CD4-positive, alpha-beta T cell (primary cell): ENCODE measurements at regions not wholly inside any gene's neighbourhood (a gene's known extent, or its start where the extent isn't known, plus 50 kb on each side); places are given as distances from the start of the nearest gene placed in this dataset.

Experiments used
- ATAC-seq: fragments of 200-7000 bp; cut with Tn5 transposase; one replicate; pipeline ENCODE4 v1.10.0; 2022; ENCODE audit warnings: mild to moderate bottlenecking; ENCODE audit not compliant: poor library complexity
- CTCF ChIA-PET: fragments of 350-600 bp; sonication (Branson Sonifier 250); formaldehyde crosslinking; loops from one replicate; lab custom pipeline; 2021; ENCODE audit warnings: antibody characterized with exemption, inconsistent platforms; lab: Charles Lee
- POLR2A ChIA-PET: fragments of 350-600 bp; sonication (Branson Sonifier 250); formaldehyde crosslinking; loops from one replicate; lab custom pipeline; 2021; ENCODE audit warnings: antibody characterized with exemption, inconsistent platforms; lab: Charles Lee
- DNase-seq, 14 experiments: peaks; one replicate each; pipeline ENCODE4 v3.0.0-alpha.2; 2013 to 2020; ENCODE audit warnings: mixed read lengths in 2 of 14
- H3K27ac ChIP-seq, 2 donors: one replicate each; pipeline versions ENCODE4 v1.5.1 to v1.7.0; 2013; ENCODE audit warnings: low read length in 2 of 2, low read depth in 1 of 2, mild to moderate bottlenecking in 1 of 2
- H3K27me3 ChIP-seq, 2 experiments: 1 replicate in 1 of 2; 2 replicates in 1 of 2; pipeline versions ENCODE4 v1.6.1 to v1.7.0; 2013; ENCODE audit warnings: low read length in 2 of 2, control low read depth in 1 of 2, mild to moderate bottlenecking in 1 of 2, moderate library complexity in 1 of 2; ENCODE audit not compliant: insufficient read depth in 2 of 2, control insufficient read depth in 1 of 2
- H3K36me3 ChIP-seq: one replicate; pipeline ENCODE4 v1.6.1; 2013; ENCODE audit warnings: low read length, control low read depth; ENCODE audit not compliant: insufficient read depth
- H3K4me1 ChIP-seq: one replicate; pipeline ENCODE4 v1.6.1; 2013; ENCODE audit warnings: low read length, control low read depth; ENCODE audit not compliant: insufficient read depth
- H3K4me3 ChIP-seq: one replicate; pipeline ENCODE4 v1.5.1; 2013; ENCODE audit warnings: mild to moderate bottlenecking, low read length, moderate library complexity
- H3K9me3 ChIP-seq, 2 experiments: 1 replicate in 1 of 2; 2 replicates in 1 of 2; pipeline versions ENCODE4 v1.6.1 to v1.7.0; 2013; ENCODE audit warnings: low read length in 2 of 2, mild to moderate bottlenecking in 2 of 2, control low read depth in 1 of 2, moderate library complexity in 1 of 2; ENCODE audit not compliant: control insufficient read depth in 1 of 2, insufficient read depth in 1 of 2
- H3K27ac Mint-ChIP-seq: one replicate; pipeline ENCODE4 v1.8.0; 2020; ENCODE audit warnings: mixed read lengths
- H3K27me3 Mint-ChIP-seq: one replicate; pipeline ENCODE4 v1.8.0; 2021; ENCODE audit warnings: mixed read lengths
- H3K36me3 Mint-ChIP-seq: one replicate; pipeline ENCODE4 v1.8.0; 2021; ENCODE audit warnings: low read depth, mixed read lengths
- H3K4me1 Mint-ChIP-seq: one replicate; pipeline ENCODE4 v1.8.0; 2021; ENCODE audit warnings: low read depth, mixed read lengths
- H3K4me3 Mint-ChIP-seq: one replicate; pipeline ENCODE4 v1.8.0; 2020; ENCODE audit warnings: mild to moderate bottlenecking, mixed read lengths
- H3K9me3 Mint-ChIP-seq: one replicate; pipeline ENCODE4 v1.8.0; 2020; ENCODE audit warnings: mixed read lengths
- CTCF ChIP-seq: fragments of 200-600 bp; IDR thresholded peaks from one replicate; pipeline ENCODE4 v1.8.0; 2022; ENCODE audit warnings: antibody characterized with exemption, mild to moderate bottlenecking
- intact Hi-C, 2 experiments: fragments of 100-400 bp; cut with DNase I in 1 of 2; cut with micrococcal nuclease in 1 of 2; formaldehyde crosslinking; loops; one replicate each; pipeline versions ENCODE4 v1.15.1 to v1.9.0; 2023 to 2025; cut with DNase I, micrococcal nuclease

- Mint-ChIP-seq H3K36me3 (no peaks in the 10 kb centered on the region), H3K9me3 (peaks cover 2% of the 10 kb centered on the region), H3K27me3 (no peaks in the 10 kb centered on the region), H3K4me3 (no peak overlapping the region), H3K4me1 (no peaks in the 10 kb centered on the region), H3K27ac (no peak overlapping the region)
- TF ChIP-seq CTCF = no peak
- intact Hi-C loops = no loop called here
- no peak overlapping the region for H3K27ac ChIP-seq
- no peak overlapping the region for H3K4me3 ChIP-seq
- ATAC-seq = no peak
- no peaks in the 10 kb centered on the region for H3K36me3 ChIP-seq
- H3K4me1 ChIP-seq = no peaks in the 10 kb centered on the region
- no peak for DNase-seq
- no peaks in the 10 kb centered on the region for H3K27me3 ChIP-seq
- no peaks in the 10 kb centered on the region for H3K9me3 ChIP-seq
- ChIA-PET POLR2A (no interaction called here), CTCF (no interaction called here)
Measured at GRCh38 chr12:115308918-115309317, 624.9 kb upstream of the TBX3 start.

GRCh38 chr12:115306380-115306779 is 622.4 kb upstream of the TBX3 start:
- Mint-ChIP-seq H3K27ac (no peak overlapping the region), H3K27me3 (no peaks in the 10 kb centered on the region), H3K36me3 (no peaks in the 10 kb centered on the region), H3K4me3 (no peak overlapping the region), H3K4me1 (no peaks in the 10 kb centered on the region), H3K9me3 (peaks cover 8% of the 10 kb centered on the region)
- Histone ChIP-seq H3K36me3 (no peaks in the 10 kb centered on the region), H3K4me3 (no peak overlapping the region), H3K27ac (no peak overlapping the region), H3K4me1 (no peaks in the 10 kb centered on the region), H3K9me3 (no peaks in the 10 kb centered on the region), H3K27me3 (no peaks in the 10 kb centered on the region)
- intact Hi-C loops = no loop called here
- no peak for TF ChIP-seq CTCF
- no peak for DNase-seq
- ATAC-seq = no peak
- ChIA-PET CTCF (no interaction called here), POLR2A (no interaction called here)

GRCh38 chr12:115305867-115306266 is 621.9 kb upstream of the TBX3 start:
- H3K4me3 ChIP-seq = no peak overlapping the region
- H3K36me3 ChIP-seq = no peaks in the 10 kb centered on the region
- DNase-seq = no peak
- H3K9me3 ChIP-seq = no peaks in the 10 kb centered on the region
- POLR2A ChIA-PET = no interaction called here
- Mint-ChIP-seq H3K4me3 (no peak overlapping the region), H3K9me3 (peaks cover 11% of the 10 kb centered on the region), H3K4me1 (no peaks in the 10 kb centered on the region), H3K27me3 (no peaks in the 10 kb centered on the region), H3K36me3 (no peaks in the 10 kb centered on the region), H3K27ac (no peak overlapping the region)
- no peaks in the 10 kb centered on the region for H3K27me3 ChIP-seq
- no peaks in the 10 kb centered on the region for H3K4me1 ChIP-seq
- intact Hi-C loops = no loop called here
- no peak for TF ChIP-seq CTCF
- CTCF ChIA-PET = no interaction called here
- no peak overlapping the region for H3K27ac ChIP-seq
- no peak for ATAC-seq
